ENCODE measurements at regions not wholly inside any gene's neighbourhood (a gene's known extent, or its start where the extent isn't known, plus 50 kb on each side); places are given as distances from the start of the nearest gene placed in this dataset.
"Not testable (repeated sequence)": the region's sequence is repeated elsewhere in the genome, so short reads cannot be mapped to it uniquely, and the experiment has no call there.

DNA sequence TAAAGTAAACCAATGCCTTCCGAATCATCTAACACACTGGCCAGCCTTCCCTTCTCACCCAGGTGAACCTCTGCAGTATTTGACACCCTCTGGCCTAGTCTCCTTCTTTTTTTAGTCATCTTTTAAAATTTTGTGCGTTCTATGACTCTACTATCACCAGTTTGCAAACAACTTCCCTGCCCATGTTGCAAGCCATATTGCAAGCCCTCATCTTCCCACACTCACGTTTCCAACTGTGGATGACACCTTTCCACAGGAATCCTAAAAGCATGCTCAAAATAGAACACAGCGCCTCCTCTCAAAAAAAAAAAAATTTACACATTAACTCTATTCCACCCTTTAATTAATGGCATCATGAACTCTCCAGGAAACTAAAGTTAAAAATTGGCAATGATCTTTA lies 440.1 kb downstream of the EFNB2 start:
- no peak for DNase-seq

DNA sequence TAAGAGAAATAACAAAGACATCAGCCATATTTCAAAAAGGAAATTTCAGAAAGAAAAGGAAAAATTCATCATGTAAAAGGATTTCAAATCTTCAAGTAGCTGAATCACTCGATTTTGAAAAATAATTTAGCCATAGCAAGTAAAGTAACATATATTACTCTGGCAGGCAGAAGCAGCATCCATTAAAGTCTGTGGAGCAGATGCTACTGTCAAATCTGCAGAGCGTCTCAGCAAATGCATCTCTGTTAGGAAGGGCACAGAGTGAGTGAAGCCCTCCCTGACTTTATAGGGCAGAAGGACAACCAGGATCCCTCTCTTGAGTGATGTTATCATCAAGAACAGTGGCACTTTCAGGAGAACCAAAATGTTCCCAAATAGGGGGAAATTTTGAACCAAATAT lies 445.5 kb downstream of the EFNB2 start:
- no peak for DNase-seq

DNA sequence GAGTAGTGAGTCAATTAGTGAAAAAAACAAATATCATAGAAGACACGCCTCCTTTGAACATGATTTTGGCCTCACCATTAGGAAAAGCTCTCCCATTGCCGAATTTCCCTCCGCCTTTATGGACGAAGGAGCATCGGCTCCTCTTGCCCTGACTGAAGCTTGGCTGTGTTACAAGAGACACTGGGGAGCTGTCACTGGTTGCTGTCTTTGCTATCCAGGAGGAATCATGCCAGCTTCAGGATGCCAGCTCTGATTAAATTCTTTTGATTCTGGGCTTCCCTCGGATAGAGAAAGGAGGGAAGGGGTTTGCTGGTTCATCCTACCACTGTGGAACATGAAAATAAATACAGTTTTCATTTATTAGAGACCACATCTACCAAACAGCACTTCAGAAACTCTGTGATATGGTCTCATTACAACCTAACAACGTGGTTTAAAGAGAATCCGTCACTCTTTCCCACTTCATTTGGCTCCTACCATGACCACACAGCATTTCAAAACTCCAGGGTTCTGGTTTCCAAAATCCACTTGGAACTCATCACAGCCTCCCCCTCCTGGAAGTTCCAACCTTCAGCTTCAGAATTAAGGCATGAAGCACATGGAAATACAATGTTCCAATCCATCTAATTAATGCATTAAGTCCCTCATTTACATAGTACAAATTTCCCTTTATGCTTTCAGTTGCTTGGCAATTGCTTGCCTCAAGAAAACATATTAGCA lies 446.0 kb downstream of the EFNB2 start:
- DNase-seq = no peak

DNA sequence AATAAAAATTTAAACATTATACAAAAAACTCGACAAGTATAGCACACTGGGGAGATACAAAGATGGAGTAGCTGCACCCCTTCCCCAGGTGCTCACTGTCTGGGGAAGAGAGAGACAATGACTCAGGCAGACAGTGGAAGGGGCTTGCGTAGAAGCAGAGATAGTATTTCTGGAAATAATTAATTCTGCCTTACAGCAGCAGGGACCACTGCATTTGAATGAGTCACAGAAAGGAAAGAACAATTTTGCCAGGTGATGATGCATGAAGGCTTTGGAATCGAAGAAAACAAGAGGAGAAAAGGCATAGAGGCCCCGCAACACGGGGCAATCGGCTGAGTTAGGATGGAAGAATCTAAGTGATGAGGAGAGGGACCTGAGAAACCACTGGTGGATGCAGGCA lies 447.4 kb downstream of the EFNB2 start:
- peak; percentile 62 for DNase-seq

DNA sequence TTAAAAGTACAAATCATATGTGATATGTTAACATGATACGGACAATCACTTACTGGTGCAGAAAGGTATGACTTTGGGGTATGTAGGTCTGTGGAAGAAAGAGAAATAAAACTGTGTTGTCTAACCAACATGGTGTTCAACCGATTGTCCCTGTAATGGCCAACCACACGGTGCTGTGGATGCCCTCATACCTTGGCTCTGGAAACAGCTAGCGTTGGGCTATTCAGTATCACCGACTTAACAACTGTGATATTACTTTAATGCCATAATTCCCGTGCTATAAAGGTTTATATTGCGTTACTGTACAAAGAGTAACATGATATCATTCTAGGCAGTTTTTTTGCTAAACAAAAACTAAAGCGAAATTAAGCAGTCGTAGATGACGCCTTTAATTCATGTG lies 448.3 kb downstream of the EFNB2 start:
- no peak for DNase-seq

DNA sequence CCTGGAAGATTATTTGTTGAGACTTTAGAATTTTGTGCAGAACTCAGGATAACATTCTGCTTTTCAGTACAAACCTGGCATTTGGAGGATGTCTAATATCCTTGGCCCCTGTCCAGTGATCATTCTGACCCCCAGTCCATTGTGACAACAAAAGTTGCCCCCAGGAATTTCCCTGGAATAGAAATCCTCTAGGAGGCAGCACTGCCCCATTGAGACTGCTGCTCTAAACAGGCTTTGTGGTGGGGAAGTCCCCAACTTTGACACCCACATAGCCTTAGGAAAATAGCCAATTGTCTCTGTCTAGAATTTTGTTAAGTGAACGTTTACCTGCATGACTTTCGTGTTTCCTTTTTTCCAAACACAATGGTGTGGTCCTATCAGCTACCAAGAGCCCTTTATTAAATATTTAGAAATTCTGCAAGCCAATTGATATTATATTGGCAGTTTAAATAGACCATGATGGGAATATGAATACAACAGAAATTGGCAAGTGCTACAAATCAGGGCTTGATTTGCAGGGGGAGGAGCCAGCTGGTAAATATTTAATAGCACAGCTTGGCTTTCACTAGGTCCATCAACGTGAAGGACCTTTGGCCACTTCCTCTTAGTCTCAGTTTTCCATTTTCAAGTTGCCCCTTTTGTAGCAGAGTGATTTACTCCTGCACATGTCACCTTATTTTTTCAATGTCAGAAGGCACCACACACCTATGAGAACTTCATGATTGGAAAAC lies 451.7 kb downstream of the EFNB2 start:
- no peak for DNase-seq

DNA sequence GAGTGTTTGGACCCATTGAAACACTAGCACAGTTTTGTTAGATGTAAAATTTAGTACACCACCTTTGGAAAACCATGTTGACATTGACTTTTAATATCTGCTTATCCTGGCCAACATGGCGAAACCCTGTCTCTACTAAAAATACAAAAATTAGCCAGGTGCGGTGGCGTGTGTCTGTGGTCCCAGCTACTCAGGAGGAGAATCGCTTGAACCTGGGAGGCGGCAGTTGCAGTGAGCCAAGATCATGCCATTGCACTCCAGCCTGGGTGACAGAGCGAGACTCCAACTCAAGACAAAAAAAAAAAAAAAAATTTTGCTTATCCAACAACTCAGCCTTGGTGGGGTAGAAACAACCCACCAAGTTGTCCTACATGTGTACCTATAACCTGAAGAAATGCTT lies 454.2 kb downstream of the EFNB2 start:
- DNase-seq = not testable (repeated sequence)

DNA sequence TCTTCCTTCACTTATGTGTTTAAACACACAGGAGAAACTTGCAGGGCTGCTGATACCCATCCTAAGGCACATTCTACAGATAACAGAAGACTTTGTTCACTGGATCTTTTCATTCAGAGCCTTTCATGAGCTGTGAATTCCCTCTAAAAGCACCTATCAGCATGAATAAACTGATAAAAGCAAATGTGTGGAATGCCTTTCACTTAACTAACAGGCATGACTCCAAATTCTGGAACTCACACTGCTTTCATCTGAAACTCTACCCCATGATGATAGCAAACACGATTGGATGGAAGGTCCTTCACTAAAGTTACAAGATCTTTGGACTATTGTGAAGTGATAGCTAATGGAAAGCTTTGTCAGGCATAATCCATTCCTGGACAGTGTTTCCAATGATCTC lies 457.3 kb downstream of the EFNB2 start:
- no peak for DNase-seq

DNA sequence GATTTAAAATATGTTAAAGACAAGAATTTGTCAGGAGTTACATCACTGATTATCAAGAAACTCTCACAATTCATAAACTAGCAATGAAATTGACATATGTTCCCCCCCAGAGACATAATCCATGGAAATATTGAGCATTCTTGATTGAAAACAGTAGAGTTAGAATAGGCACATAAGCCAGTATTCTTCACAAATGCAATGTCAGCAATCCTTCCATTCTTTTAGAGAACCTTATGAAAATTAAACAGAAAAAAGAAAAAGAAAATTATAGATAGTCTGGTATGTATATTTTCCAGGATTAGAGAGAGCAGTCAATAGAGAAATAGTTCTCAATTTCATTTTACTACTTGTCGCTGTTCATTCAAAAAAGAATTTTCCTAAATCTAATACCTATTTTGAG lies 458.4 kb downstream of the EFNB2 start:
- DNase-seq = no peak

DNA sequence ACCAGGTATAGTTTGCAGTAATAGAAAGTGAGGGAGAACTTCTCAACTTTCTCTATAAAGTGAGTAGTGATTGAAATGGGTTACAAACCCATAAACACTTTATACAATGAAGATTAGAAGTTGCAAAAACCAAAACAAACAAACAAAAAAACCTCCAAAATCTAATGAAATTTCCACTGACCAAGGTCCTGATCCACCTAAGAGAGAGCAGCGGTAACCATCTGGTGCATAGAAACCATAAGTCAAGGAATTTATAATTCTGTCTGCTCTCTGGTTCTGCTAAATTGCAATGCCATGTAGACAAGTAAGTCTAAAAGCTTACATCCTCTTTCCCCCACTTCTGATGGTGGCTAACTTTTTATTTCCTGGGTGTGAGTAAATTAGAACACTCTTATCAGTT lies 463.4 kb downstream of the EFNB2 start:
- no peak for DNase-seq

DNA sequence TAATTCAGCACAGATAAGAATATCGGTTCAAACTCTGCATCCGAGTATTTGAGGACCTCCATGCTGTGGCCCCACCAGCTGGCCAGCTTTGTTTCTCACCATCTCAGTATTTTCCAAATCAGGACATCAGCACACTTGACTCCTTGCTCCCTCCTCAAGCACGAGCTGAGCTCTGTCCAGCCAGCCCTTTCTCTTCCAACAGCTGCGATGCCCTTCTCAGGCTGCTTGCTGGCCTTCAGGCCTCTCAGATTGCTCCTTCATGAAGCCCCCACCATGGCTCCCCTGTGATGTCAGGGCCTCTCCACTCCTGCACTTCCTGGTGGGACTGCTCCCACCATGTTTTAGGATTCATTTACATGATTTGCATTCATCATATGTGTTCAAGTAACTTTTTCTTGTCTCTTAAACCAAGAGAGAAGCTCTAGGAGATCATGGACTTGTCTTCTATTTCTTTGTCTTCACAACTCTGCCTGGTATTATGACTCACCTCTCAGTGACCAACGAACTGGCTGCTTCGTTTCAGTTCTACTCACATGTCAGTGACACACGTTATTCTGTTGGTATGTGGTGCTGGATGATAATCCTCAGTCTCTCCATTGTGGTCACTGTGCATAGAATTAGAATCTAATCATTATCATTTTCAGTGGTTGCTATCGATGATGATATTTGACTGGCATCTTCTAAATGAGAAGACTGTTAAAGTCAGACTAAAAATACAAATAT lies 471.7 kb downstream of the EFNB2 start:
- DNase-seq = peak; percentile 86

DNA sequence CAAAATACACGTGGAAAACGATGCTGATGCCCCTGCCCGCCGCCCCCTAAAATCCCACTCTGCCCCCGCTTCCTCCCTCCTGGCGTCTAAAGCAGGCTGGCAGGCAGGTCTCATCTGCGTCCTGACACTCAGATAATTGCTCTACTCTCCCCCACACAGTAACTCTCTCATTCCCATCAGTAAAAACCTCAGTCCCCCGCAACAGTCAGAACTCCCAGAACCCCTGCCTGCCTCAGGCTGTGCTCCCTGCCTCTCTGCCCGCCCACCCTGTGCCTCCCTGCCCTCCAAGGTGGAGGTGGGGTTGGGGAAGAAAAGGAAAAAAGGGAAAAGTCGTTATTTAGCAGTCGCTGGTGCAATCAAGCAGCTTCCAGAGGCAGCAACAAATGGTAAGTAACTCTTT lies 473.7 kb downstream of the EFNB2 start:
- DNase-seq = no peak

DNA sequence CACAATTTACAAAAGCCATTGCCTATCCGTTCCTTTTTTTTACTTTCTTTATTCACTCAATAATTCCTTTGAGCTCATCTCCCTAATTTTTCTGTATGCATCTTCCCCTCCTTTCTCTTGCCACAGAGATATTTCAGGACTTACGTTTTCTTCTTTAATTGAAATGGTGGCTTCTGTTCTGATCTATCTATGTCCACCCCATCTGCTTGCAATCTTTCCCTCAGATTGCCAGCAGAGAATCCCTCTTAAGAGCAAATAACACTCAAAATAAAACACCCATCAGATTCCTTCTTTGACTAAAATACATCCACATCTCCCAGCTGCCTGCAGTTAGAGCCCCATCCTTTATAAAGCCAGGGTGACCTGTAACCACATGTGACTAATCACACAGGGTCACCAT lies 478.6 kb downstream of the EFNB2 start:
- DNase-seq = no peak

DNA sequence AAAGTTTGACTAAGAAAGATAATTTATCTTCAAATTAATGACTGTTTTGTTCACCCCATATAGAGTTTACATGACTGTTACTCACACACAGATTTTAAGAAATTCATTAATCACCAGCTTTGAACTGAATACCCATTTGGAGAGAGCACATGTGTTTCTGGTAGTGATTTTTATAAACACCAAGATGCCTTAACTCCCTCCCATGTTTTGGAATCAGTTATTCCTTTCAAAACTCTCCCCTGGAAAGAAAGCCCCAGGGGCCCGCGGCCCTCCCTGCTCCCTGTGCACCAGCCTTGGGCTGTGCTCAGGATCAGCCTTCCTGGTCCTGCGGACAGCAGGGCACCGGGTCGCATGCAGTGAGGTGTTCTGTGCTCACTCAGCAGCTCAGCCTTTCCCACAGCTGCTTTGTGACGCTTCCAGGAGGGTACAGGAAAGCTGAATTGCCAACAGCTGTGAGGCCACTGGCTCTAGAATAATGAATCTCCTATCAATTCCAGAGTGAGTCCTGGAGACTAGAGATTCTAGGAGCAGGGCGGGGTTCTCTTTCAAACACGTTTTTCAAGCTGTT lies 483.2 kb downstream of the EFNB2 start:
- peak; percentile 38 for DNase-seq

DNA sequence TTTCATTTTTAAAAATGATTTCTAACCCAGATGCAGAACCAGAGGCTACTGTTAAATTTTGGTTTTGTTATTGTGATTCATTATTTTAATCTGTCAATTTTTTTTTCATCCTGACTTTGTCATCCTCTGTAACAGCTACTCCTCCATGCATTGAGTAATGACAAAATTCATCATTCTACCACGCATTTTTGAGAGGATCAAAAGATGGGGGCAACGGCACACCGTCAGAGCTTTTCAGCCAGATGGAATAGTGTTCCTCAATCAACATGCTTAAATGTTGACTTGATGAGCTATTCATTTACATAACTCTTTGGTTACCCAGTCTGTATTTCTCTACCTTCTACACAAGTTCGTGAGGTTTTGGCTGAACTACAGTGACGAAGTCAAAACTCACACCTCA lies 486.3 kb downstream of the EFNB2 start:
- DNase-seq = no peak

DNA sequence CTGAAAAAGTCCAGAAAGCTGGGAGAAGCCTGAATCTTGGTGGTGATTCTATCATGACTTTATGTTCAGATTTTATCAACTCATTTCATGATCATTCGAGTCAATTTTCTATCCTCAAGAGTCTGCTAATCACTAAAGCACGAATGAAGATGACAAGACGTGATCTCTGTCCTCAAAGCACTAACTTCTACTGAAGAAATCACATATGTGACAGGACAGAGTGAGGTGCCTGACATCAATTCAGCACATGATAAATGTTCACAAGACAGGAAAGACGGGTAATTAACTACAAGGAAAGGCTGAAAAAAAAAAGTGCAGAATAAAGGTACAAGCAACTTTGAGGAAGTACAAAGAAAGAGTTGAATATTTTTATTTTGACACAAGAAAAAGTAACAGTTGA lies 487.1 kb downstream of the EFNB2 start:
- DNase-seq = no peak

DNA sequence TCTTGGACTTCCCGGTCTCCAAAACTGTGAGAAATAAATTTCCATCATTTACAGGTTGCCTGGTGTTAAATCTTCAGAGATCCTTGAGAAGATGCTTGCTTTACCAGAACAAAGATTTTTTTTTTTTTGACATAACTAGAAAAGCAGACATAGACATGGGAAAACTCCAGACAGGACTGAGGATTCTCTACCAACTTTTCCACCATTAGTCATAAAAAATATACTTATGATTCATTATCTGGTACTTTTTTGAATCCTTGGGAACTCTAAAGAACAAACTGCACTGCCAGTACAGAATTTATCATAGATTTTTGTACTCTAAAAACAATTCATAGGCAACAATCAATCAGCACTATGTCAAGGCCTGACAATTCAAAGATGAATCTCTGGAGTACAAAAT lies 487.6 kb downstream of the EFNB2 start:
- DNase-seq = peak; percentile 48

DNA sequence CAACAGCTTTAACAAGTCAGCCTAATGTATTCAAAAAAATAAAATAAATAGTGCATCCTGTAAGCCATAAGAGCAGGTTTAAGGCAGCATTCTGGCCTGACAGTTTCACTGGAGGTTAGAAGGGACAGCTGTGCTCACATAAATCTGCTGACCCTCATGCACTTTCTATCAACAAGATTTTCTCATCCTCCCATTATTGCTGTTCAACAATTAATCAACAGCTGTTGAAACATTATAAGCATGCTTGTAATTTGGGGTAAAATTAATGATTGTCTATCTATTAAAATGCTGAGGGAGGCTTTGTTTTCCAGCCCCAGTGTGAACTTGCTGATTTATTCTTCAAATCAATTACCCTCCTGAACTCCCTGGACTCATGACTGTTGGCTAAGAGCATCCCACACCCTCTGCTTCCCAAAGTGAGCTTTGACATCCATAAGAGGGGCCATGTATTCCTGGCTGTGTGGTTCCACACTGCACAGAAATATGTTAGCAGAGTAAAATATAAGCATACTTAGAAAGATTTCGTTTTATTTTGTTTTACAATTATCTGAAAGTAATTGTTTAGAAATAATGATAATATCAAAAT lies 492.4 kb downstream of the EFNB2 start:
- DNase-seq = no peak

DNA sequence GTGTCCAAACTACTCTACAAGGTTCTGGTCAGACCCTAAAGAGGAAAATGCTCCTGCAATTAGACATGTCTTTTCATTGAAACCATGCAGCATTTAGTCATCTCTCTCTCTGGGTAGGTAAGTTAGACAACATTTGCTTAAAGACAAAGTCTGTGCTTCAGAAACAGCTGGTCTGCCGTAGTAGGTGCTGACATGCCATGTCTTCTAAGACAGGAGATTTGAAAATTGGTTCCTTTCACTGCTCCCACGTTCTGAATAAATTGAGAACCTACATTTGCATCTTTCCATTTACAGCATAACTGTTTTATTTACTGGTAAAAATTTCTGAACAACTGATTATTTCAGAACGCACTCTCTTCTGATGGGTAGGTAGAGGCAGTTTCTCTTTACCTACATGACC lies 494.0 kb downstream of the EFNB2 start:
- DNase-seq = no peak

DNA sequence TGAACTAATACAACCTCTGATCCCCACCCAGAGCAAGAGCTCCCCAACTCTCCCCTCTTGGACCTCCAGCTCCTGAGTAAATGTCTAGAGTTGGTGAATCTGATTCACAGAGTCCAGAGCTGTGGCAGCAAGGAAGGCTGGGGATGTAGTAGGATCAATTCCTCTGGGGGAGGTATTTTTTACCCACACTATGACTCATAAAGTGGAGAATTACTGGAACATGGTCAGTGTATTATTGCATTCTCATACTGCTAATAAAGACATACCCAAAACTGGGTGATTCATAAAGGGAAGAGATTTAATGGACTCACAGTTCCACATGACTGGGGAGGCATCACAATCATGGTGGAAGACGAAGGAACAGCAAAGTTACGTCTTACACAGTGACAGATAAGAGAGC lies 496.7 kb downstream of the EFNB2 start:
- DNase-seq = peak; percentile 91

DNA sequence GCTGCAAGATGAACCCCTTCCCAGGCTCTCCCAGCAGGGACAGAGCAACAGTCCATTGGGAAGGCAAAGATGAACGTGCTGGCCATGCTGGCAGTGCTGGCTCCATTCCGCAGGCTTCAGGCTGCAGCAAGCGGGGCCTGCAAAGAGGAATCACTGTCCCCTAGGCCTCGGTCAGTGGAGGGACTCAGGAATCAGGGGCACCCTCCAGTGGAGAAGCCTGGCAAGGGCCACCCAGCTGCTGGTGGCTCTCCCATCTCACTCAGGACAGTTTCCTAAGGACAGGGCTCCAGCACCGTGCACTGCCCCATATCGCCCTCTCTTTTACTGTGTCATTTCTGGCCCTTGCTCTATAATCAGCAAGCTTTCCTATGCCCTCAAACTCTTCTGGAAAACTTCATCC lies 498.6 kb downstream of the EFNB2 start:
- DNase-seq = no peak

DNA sequence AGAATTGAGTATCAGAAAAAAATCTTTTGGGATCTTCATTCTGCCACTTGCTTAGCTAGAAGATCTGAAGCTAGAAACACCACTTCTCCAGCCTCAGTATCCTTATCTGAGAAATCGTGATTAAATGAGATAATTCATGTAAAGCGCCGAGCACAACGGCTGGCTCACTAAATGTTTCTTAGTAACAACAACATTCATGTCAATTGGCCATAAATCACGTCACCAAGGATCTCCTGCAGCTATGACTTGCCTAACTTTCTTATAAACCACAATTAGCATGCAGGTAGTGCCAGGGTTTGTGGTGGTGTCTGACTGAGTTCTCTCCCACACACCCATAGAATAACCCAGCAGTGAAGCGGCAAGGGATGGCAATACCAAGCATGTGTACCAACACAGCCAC lies 501.3 kb downstream of the EFNB2 start:
- peak; percentile 59 for DNase-seq

DNA sequence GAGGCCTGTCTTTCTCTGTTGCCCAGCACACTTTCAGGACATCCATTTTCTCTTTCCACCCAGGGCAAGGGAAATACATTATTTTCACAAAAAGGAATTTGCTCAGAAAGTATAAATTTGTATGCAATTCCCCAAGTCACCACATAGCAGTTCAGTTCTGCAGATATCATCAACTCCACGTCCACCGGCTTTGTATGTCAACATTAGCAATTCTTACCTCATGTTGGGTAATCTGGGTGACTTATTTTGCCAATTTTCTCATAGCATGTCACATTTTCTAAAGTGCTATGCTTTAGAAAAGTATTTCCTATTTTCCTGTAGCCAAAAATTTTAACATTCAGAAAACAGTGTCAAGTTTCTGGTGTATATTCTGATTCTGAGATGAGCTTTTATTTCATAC lies 501.8 kb downstream of the EFNB2 start:
- DNase-seq = peak; percentile 69

Measured in fibroblast of skin of abdomen (primary cell).